ENCODE measurements at regions not wholly inside any gene's neighbourhood (a gene's known extent, or its start where the extent isn't known, plus 50 kb on each side); places are given as distances from the start of the nearest gene placed in this dataset.

DNA sequence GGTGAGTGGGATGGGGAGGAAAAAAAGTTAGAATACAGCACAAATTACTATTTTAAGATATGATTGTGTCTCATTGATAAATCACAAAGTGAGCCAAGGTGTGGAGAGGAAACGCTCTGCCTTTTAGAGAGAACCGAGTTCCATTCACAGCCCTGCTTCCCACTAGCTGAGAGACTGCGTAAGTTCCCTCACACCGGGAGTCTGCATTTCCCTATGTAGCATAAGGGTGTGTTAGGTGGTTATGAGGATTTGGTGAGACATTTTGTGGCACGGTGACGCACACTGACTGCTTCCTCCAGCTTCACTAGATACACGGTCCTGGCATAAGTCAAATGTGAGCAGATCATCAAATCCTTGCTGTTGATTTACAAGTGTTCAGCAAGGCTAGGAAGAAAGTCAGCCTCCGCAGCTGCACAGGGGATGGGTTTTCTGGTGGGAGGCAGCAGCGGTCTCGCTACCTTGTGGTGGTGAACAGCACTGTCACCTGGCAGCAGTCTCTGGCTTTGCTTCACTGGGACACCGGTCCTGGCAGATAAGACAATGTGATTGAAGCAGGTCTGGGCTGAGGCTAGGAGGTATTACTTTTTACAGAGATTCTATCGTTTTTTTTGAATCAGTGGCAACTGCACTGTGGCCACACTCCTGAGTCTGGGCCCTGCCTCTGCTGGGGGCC, 312.2 kb upstream of the B3GAT1 start:
- no TSS peak for BruUV-seq (replicated peaks)
- ChIA-PET POLR2A (no interaction called here), CTCF (ENCODE audit: low intra/inter-chr PET ratio) (no interaction called here)
- no peaks in the 10 kb centered on the region for H3K4me1 ChIP-seq (replicated peaks in 1 of 2; ENCODE audit: control insufficient read depth in 2 of 2, insufficient read depth in 2 of 2, low read length in 2 of 2)
- H4K20me1 ChIP-seq (replicated peaks; ENCODE audit: control insufficient read depth, insufficient read depth, low read length) = no peaks in the 10 kb centered on the region; the same call in 1 of the 2 replicates
- no peak overlapping the region for H2AFZ ChIP-seq (ENCODE audit: low read depth, low read length)
- WGBS (ENCODE audit: insufficient coverage, low coverage, missing lambda C conversion rate) = 2% methylated on average over 12 of the region's 12 CpGs
- no peaks in the 10 kb centered on the region for H3K9me1 ChIP-seq (ENCODE audit: control insufficient read depth, insufficient read depth, low read length)
- intact Hi-C loops (cut with micrococcal nuclease) = loop anchor here (10.0 kb wide), 1 partner anchor 329 kb away; no protein-coding TSS in a partner anchor
- ATAC-seq (no peak), FAIRE-seq (no peak), DNase-seq (ENCODE audit: extremely low read depth in 1 of 4, low spot score in 3 of 4) (no peak)
- peaks cover 0 to 29% of the 10 kb centered on the region in 2 experiments; a peak in 3 of 5 replicates for H3K27me3 ChIP-seq (ENCODE audit: control insufficient read depth in 2 of 2, insufficient read depth in 2 of 2, low read length in 2 of 2)
- no peak overlapping the region for H3K27ac ChIP-seq (ENCODE audit: extremely low read depth, low read depth, low read length)
- no peaks in the 10 kb centered on the region for H3K9me3 ChIP-seq (replicated peaks; ENCODE audit: control insufficient read depth, insufficient read depth, low read depth, low read length)
- no peaks in the 10 kb centered on the region for H3K79me2 ChIP-seq (ENCODE audit: control insufficient read depth, insufficient read depth, low read length)
- H3K9ac ChIP-seq (ENCODE audit: insufficient read depth in 1 of 2, low read depth in 2 of 2, low read length in 2 of 2) = no peak overlapping the region
- no peaks in the 10 kb centered on the region for H3K36me3 ChIP-seq (ENCODE audit: control insufficient read depth, insufficient read depth, low read length)
- H3K4me2 ChIP-seq (ENCODE audit: insufficient read depth, low read length) = no peak overlapping the region
- in situ Hi-C loops (cut with MboI) = no loop called here
- H3K4me3 ChIP-seq = no peak overlapping the region
- TF ChIP-seq, protein P1, sequence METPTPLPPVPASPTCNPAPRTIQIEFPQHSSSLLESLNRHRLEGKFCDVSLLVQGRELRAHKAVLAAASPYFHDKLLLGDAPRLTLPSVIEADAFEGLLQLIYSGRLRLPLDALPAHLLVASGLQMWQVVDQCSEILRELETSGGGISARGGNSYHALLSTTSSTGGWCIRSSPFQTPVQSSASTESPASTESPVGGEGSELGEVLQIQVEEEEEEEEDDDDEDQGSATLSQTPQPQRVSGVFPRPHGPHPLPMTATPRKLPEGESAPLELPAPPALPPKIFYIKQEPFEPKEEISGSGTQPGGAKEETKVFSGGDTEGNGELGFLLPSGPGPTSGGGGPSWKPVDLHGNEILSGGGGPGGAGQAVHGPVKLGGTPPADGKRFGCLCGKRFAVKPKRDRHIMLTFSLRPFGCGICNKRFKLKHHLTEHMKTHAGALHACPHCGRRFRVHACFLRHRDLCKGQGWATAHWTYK (CRISPR knock-in tag; IDR thresholded peaks at IDR 0.05) = no peak
- TF ChIP-seq, protein P2, sequence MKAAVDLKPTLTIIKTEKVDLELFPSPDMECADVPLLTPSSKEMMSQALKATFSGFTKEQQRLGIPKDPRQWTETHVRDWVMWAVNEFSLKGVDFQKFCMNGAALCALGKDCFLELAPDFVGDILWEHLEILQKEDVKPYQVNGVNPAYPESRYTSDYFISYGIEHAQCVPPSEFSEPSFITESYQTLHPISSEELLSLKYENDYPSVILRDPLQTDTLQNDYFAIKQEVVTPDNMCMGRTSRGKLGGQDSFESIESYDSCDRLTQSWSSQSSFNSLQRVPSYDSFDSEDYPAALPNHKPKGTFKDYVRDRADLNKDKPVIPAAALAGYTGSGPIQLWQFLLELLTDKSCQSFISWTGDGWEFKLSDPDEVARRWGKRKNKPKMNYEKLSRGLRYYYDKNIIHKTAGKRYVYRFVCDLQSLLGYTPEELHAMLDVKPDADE (conservative IDR thresholded peaks at IDR 0.05; ENCODE audit: control insufficient read depth, low read depth, low read length) = no peak
- TF ChIP-seq, protein P3, sequence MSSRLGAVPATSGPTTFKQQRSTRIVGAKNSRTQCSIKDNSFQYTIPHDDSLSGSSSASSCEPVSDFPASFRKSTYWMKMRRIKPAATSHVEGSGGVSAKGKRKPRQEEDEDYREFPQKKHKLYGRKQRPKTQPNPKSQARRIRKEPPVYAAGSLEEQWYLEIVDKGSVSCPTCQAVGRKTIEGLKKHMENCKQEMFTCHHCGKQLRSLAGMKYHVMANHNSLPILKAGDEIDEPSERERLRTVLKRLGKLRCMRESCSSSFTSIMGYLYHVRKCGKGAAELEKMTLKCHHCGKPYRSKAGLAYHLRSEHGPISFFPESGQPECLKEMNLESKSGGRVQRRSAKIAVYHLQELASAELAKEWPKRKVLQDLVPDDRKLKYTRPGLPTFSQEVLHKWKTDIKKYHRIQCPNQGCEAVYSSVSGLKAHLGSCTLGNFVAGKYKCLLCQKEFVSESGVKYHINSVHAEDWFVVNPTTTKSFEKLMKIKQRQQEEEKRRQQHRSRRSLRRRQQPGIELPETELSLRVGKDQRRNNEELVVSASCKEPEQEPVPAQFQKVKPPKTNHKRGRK (tag; IDR thresholded peaks at IDR 0.05) = no peak
- TF ChIP-seq, protein P4, sequence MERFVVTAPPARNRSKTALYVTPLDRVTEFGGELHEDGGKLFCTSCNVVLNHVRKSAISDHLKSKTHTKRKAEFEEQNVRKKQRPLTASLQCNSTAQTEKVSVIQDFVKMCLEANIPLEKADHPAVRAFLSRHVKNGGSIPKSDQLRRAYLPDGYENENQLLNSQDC (CRISPR knock-in tag; IDR thresholded peaks at IDR 0.05) = no peak
- TF ChIP-seq, protein P5, sequence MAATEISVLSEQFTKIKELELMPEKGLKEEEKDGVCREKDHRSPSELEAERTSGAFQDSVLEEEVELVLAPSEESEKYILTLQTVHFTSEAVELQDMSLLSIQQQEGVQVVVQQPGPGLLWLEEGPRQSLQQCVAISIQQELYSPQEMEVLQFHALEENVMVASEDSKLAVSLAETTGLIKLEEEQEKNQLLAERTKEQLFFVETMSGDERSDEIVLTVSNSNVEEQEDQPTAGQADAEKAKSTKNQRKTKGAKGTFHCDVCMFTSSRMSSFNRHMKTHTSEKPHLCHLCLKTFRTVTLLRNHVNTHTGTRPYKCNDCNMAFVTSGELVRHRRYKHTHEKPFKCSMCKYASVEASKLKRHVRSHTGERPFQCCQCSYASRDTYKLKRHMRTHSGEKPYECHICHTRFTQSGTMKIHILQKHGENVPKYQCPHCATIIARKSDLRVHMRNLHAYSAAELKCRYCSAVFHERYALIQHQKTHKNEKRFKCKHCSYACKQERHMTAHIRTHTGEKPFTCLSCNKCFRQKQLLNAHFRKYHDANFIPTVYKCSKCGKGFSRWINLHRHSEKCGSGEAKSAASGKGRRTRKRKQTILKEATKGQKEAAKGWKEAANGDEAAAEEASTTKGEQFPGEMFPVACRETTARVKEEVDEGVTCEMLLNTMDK (IDR thresholded peaks at IDR 0.05; ENCODE audit: borderline replicate concordance, insufficient read depth, low read depth, low read length, poor library complexity, severe bottlenecking) = no peak
- TF ChIP-seq ZNF274 (IDR thresholded peaks at IDR 0.05; ENCODE audit: borderline replicate concordance, low read depth, low read length) (no peak), ATF7 (IDR thresholded peaks at IDR 0.05) (no peak)
- TF ChIP-seq, protein P6, sequence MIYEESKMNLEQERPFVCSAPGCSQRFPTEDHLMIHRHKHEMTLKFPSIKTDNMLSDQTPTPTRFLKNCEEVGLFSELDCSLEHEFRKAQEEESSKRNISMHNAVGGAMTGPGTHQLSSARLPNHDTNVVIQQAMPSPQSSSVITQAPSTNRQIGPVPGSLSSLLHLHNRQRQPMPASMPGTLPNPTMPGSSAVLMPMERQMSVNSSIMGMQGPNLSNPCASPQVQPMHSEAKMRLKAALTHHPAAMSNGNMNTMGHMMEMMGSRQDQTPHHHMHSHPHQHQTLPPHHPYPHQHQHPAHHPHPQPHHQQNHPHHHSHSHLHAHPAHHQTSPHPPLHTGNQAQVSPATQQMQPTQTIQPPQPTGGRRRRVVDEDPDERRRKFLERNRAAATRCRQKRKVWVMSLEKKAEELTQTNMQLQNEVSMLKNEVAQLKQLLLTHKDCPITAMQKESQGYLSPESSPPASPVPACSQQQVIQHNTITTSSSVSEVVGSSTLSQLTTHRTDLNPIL (CRISPR knock-in tag; IDR thresholded peaks at IDR 0.05) = no peak
